ENCODE measurements at regions not wholly inside any gene's neighbourhood (a gene's known extent, or its start where the extent isn't known, plus 50 kb on each side); places are given as distances from the start of the nearest gene placed in this dataset.

DNA sequence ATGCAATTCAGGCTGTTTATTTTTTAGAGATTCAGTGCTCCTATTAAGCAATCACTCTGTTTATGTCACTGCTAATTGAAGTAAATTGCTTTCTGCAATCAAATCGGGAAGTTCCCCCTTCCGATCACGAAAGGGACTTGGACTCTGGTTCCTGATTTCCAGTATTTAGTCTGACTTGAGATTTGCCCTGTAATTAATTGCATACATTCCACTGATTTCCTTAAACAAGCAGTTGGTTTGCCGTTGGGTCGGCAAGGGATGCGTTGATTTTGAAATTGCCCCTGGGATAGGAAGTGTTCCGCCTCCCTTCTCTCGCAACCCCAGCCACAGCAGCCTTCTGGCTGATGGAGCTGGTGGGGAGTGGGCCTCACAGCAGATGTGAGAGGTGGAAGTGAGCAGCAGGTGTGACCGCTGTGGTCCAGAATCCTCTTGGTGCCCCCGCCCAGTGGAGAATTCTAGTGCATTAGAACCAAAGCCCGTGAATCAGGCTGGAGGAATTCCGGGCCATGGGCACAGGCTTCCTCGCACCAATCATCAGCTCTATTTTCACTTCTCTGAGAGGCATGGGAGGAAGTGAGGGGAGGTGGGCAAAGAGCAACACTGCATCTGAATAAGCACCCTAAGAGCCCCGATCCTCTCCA is 102.5 kb downstream of the SPRY4 start:
- TF ChIP-seq, protein P1, sequence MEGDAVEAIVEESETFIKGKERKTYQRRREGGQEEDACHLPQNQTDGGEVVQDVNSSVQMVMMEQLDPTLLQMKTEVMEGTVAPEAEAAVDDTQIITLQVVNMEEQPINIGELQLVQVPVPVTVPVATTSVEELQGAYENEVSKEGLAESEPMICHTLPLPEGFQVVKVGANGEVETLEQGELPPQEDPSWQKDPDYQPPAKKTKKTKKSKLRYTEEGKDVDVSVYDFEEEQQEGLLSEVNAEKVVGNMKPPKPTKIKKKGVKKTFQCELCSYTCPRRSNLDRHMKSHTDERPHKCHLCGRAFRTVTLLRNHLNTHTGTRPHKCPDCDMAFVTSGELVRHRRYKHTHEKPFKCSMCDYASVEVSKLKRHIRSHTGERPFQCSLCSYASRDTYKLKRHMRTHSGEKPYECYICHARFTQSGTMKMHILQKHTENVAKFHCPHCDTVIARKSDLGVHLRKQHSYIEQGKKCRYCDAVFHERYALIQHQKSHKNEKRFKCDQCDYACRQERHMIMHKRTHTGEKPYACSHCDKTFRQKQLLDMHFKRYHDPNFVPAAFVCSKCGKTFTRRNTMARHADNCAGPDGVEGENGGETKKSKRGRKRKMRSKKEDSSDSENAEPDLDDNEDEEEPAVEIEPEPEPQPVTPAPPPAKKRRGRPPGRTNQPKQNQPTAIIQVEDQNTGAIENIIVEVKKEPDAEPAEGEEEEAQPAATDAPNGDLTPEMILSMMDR (IDR thresholded peaks at IDR 0.05), result no peak
- TF ChIP-seq EP300 (IDR thresholded peaks at IDR 0.05) (no peak), POLR2A (IDR thresholded peaks at IDR 0.05) (no peak)
